GM18907 (cell line): ENCODE measurements at regions not wholly inside any gene's neighbourhood (a gene's known extent, or its start where the extent isn't known, plus 50 kb on each side); places are given as distances from the start of the nearest gene placed in this dataset.

Experiments used
- ATAC-seq: cut with Tn5 transposase; IDR thresholded peaks from one replicate; pipeline ENCODE4 v1.9.1; 2021; ENCODE audit warnings: mild to moderate bottlenecking, moderate library complexity; ENCODE audit not compliant: unreplicated experiment

GRCh38 chr6:53216301-53216700 lies 67.7 kb upstream of the GCM1 start:
- no peak for ATAC-seq

DNA sequence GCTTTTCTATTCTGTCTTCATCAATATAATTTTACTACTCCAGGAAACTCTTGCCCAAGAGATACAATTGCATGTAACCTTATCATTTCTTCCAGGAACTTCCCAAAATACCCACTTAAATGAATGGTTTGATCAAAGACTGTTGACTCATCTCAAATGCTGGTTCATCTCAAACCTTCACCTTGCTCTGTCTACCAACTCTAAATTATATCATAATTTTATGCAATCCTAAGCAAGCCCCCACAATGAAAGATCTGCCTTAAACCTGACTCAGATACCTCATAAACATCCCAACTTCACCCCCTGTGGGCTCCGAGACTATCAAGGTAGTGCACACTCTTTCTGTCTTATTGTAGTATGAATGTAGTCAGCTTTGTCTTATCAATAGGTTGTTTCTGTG lies 65.5 kb upstream of the GCM1 start:
- no peak for ATAC-seq

- no peak for ATAC-seq
Observed at GRCh38 chr6:53210811-53211210, 62.2 kb upstream of the GCM1 start.

DNA sequence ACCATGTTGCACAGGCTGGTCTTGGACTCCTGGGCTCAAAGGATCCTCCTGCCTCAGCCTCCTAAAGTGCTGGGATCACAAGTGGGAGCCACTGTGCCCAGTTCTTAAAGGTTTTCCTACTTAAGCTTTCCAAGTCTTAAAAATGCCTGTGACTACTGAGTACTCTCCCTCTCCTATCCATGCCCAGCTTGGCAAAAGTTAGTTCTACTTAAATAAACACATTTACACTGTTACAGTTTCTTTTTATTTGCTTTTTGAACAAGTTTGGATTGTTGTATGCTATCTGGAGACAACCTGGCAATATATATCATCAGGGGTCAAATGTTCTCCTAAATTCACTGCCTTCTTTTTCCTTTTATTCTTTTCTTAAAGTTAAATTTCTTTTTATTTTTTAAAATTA lies 61.0 kb upstream of the GCM1 start:
- no peak for ATAC-seq

- no peak for ATAC-seq
Observed at GRCh38 chr6:53205778-53206177, 57.1 kb upstream of the GCM1 start.

DNA sequence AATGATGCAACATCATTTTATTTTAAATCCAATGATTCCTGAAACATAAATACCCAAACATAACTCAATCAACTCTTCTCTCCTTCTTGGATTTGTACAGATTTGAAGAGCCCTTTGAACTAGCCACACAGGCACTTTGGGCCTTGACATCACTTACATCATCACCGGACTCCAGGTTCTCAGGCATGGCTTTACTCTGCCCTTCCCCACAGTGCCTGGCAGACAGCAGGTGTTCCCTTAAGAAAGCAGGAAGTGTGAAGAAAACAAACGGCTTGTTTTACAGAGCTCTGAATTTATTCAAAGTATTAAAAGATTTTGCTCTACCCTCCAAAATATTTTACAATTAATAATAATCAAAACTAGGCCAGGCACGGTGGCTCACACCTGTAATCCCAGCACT lies 54.8 kb upstream of the GCM1 start:
- no peak for ATAC-seq

DNA sequence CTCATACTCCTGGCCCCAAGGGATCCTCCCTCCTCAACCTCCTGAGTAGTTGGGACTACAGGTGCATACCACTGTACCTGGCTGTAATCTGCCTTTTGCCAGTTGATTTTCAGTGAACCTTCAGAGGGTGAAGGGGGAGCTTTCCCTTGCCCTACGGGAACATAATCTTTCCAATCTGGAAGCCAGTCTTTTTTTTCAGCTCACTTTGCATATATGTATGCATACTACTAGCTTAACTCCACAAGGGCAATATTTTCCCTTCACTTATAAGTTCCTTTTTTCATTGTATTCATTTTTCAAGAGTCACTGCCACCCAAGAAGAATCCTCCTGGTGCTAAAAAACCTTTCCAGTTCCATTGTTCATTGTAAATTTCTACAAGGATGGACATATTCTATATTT lies 53.4 kb upstream of the GCM1 start:
- no peak for ATAC-seq

GRCh38 chr6:53201270-53201669 lies 52.6 kb upstream of the GCM1 start:
- no peak for ATAC-seq

DNA sequence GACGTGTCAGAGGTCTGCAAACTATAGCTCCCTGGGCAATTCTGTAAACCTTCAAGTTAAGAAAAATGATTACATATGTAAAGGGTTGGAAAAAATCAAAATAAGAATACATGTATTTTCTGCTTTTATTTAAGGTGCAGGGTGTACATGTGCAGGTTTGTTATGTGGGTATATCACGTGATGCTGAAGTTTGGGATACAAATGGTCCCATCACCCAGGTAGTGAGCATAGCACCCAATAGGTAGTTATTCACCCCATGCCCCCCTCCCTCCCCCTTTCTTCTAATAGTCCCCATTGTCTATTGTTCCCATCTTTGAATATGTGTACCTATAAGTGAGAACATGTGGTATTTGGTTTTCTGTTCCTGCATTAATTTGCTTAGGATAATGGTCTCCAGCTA lies 51.1 kb upstream of the GCM1 start:
- ATAC-seq: no peak

DNA sequence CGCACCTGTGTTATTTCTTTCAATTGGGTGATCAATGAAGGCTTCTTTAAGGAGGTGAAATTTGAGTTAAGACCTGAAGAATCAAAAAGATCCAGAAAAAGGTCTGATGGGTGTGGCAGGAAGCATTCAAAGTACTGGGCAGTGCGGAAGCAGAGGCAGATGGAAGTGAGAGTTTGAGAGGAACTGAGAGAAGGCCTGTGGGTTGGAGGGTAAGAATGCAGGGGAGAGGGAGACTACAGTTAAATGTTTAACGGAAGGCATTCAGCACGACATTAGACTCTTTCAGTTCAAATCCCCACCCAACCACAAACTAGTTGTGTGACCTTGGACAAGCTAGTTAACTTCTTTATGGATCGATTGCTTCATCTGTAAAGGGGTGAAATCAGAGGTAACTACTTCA lies 50.5 kb upstream of the GCM1 start:
- peak; percentile 99 for ATAC-seq
